ENCODE measurements at regions not wholly inside any gene's neighbourhood (a gene's known extent, or its start where the extent isn't known, plus 50 kb on each side); places are given as distances from the start of the nearest gene placed in this dataset.
"Not testable (repeated sequence)": the region's sequence is repeated elsewhere in the genome, so short reads cannot be mapped to it uniquely, and the experiment has no call there.

DNA sequence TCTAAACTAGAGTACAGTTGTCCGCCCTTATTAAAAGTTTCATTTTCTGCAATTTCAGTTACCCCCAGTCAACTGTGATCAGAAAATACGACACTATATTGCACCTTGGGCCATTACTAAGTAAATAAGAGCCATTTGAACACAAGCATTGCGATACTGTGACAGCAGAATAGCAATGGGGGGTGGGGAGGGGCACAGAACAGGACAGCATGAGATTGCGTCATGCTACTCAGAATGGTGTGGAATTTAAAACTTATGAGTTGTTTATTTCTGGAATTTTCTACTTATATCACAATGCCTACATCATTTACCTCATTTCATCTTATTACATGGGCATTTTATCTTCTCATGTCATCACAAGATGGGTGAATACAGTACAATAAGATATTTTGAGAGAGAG lies 166.3 kb downstream of the MANEA start:
- Histone ChIP-seq H3K27me3 (ENCODE audit: insufficient read depth, low read length, poor library complexity, severe bottlenecking) (no peaks in the 10 kb centered on the region), H3K9me3 (ENCODE audit: low read length) (no peaks in the 10 kb centered on the region), H3K4me3 (ENCODE audit: low read length) (no peak overlapping the region), H3K4me1 (ENCODE audit: insufficient read depth, low read length) (no peaks in the 10 kb centered on the region), H3K27ac (ENCODE audit: low read depth, low read length) (no peak overlapping the region), H3K36me3 (ENCODE audit: insufficient read depth, low read length) (no peaks in the 10 kb centered on the region)
- CTCF ChIA-PET, result no interaction called here
- POLR2A ChIA-PET, result no interaction called here
- Mint-ChIP-seq H3K9me3 (no peaks in the 10 kb centered on the region), H3K27ac (no peak overlapping the region), H3K4me1 (no peaks in the 10 kb centered on the region), H3K4me3 (no peak overlapping the region), H3K27me3 (no peaks in the 10 kb centered on the region), H3K36me3 (no peaks in the 10 kb centered on the region)
- DNase-seq, result no peak

DNA sequence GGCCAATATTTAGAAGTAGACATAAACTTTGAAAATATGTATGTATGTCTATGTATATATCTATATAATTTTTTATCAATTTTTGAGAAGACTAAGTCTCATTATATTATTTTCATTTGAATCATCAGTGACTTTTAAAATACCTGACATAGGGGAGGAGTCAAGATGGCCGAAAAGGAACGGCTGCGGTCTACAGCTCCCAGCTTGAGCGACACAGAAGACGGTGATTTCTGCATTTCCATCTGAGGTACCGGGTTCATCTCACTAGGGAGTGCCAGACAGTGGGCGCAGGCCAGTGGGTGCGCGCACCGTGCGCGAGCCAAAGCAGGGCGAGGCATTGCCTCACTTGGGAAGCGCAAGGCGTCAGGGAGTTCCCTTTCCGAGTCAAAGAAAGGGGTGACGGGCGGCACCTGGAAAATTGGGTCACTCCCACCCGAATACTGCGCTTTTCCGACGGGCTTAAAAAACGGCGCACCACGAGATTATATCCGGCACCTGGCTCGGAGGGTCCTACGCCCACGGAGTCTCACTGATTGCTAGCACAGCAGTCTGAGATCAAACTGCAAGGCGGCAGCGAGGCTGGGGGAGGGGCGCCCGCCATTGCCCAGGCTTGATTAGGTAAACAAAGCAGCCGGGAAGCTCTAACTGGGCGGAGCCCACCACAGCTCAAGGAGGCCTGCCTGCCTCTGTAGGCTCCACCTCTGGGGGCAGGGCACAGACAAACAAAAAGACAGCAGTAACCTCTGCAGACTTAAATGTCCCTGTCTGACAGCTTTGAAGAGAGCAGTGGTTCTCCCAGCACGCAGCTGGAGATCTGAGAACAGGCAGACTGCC lies 181.1 kb downstream of the MANEA start:
- H3K27me3 ChIP-seq (ENCODE audit: insufficient read depth, low read length, poor library complexity, severe bottlenecking); H3K27me3 Mint-ChIP-seq; POLR2A ChIA-PET; H3K36me3 Mint-ChIP-seq; H3K4me3 ChIP-seq (ENCODE audit: low read length); H3K4me1 ChIP-seq (ENCODE audit: insufficient read depth, low read length); H3K27ac Mint-ChIP-seq; H3K9me3 Mint-ChIP-seq; CTCF ChIA-PET; H3K4me3 Mint-ChIP-seq; DNase-seq; H3K9me3 ChIP-seq (ENCODE audit: low read length); H3K4me1 Mint-ChIP-seq; H3K36me3 ChIP-seq (ENCODE audit: insufficient read depth, low read length); H3K27ac ChIP-seq (ENCODE audit: low read depth, low read length): not testable (repeated sequence)

DNA sequence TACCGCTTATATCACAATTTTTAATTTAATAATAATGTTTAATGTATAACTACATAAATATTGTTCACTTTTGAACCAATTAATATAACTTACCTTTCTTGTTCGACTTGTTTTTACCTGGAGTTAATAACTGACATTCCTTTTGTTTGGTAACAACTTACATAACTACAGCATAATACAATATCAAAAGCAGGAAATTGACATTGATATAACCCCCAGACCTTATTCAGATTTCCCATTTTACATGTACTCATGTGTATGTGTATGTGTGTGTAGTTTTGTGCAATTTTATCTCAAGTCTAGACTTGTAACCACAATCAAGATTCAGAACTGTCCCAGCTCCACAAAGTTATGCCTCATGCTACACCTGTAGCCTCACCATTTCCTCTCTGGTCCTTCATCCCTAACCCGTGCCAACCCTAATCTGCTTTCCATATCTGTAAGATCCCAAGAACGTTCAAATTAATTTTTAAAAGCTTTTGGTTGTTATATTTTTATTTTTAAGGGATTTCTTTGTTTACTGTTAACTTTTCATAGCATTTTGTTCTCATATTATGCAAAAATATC lies 190.6 kb downstream of the MANEA start:
- Mint-ChIP-seq H3K27me3 (no peaks in the 10 kb centered on the region), H3K4me3 (no peak overlapping the region), H3K27ac (no peak overlapping the region), H3K4me1 (no peaks in the 10 kb centered on the region), H3K9me3 (peaks cover 0 to 4% (median 0%) of the 10 kb centered on the region in 5 donors), H3K36me3 (no peaks in the 10 kb centered on the region)
- Histone ChIP-seq H3K36me3 (ENCODE audit: insufficient read depth, low read length) (no peaks in the 10 kb centered on the region), H3K27ac (ENCODE audit: low read depth, low read length) (no peak overlapping the region), H3K4me1 (ENCODE audit: insufficient read depth, low read length) (no peaks in the 10 kb centered on the region), H3K4me3 (ENCODE audit: low read length) (no peak overlapping the region), H3K27me3 (ENCODE audit: insufficient read depth, low read length, poor library complexity, severe bottlenecking) (no peaks in the 10 kb centered on the region), H3K9me3 (ENCODE audit: low read length) (no peaks in the 10 kb centered on the region)
- DNase-seq, result no peak
- ChIA-PET POLR2A (no interaction called here), CTCF (no interaction called here)

DNA sequence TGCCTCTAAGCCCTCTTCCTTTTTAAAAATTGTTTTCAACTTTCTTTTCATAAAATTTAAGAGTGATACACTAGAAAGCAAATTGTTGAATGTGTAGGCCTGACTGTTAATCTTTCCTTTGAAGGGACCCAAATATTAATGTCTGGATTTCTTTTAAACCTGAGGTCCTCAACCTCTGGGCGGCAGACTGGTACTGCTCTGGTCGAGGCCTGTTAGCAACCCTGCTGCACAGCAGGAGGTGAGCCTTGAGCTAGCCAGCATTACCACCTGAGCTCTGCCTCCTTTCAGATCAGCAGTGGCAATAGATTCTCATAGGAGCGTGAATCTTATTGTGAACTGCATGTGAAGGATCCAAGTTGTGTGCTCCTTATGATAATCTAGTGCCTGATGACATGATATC lies 191.2 kb downstream of the MANEA start:
- H3K4me1 ChIP-seq (ENCODE audit: insufficient read depth, low read length), result no peaks in the 10 kb centered on the region
- H3K27ac ChIP-seq (ENCODE audit: low read depth, low read length), result no peak overlapping the region
- H3K36me3 Mint-ChIP-seq, result no peaks in the 10 kb centered on the region
- ChIA-PET POLR2A (no interaction called here), CTCF (no interaction called here)
- no peaks in the 10 kb centered on the region for H3K4me1 Mint-ChIP-seq
- H3K9me3 ChIP-seq (ENCODE audit: low read length), result no peaks in the 10 kb centered on the region
- no peaks in the 10 kb centered on the region for H3K36me3 ChIP-seq (ENCODE audit: insufficient read depth, low read length)
- peaks cover 0 to 4% (median 0%) of the 10 kb centered on the region in 5 donors for H3K9me3 Mint-ChIP-seq
- no peaks in the 10 kb centered on the region for H3K27me3 ChIP-seq (ENCODE audit: insufficient read depth, low read length, poor library complexity, severe bottlenecking)
- H3K4me3 Mint-ChIP-seq, result no peak overlapping the region
- no peaks in the 10 kb centered on the region for H3K27me3 Mint-ChIP-seq
- no peak for DNase-seq
- H3K4me3 ChIP-seq (ENCODE audit: low read length), result no peak overlapping the region
- no peak overlapping the region for H3K27ac Mint-ChIP-seq

DNA sequence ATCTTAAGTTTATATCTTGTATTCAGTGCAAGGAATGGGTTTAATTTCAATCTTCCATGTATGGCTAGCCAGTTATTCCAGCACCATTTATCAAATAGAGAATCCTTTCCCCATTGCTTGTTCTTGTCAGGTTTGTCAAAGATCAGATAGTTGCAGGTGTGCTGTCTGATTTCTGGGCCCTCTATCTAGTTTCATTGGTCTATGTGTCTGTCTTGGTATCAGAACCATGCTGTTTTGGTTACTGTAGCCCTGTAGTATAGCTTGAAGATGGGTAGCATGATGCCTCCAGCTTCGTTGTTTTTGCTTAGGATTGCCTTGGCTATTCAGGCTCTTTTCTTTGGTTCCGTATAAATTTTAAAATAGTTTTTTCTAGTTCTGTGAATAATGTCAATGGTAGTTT lies 200.0 kb downstream of the MANEA start:
- H3K27me3 Mint-ChIP-seq, result no peaks in the 10 kb centered on the region
- Histone ChIP-seq H3K4me1 (ENCODE audit: insufficient read depth, low read length) (no peaks in the 10 kb centered on the region), H3K9me3 (ENCODE audit: low read length) (no peaks in the 10 kb centered on the region), H3K4me3 (ENCODE audit: low read length) (no peak overlapping the region), H3K27me3 (ENCODE audit: insufficient read depth, low read length, poor library complexity, severe bottlenecking) (no peaks in the 10 kb centered on the region), H3K36me3 (ENCODE audit: insufficient read depth, low read length) (no peaks in the 10 kb centered on the region), H3K27ac (ENCODE audit: low read depth, low read length) (no peak overlapping the region)
- POLR2A ChIA-PET, result no interaction called here
- no peak for DNase-seq
- no peak overlapping the region for H3K27ac Mint-ChIP-seq
- H3K4me3 Mint-ChIP-seq, result no peak overlapping the region
- CTCF ChIA-PET, result no interaction called here
- H3K36me3 Mint-ChIP-seq, result no peaks in the 10 kb centered on the region
- peaks cover 0 to 2% (median 0%) of the 10 kb centered on the region in 5 donors for H3K9me3 Mint-ChIP-seq
- H3K4me1 Mint-ChIP-seq, result no peaks in the 10 kb centered on the region

DNA sequence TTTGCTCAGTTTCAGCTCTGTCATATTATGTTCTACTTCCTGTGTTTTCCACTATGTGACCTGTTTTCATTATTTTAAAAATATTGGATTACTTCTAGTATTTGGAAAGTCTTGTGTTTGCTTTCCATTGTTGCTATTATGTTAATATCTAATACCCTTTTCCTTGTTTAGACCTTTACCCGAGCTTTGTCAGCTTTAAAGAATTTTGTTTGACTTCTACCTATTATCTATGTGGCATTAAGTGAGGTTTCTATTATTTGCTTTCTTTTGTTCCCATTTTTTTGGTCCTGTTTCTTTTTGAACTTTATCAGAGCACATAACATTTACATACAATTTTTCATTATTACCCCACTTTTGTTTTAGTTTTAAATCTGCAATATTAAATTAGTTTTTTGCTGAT lies 202.7 kb downstream of the MANEA start:
- Histone ChIP-seq H3K27me3 (ENCODE audit: insufficient read depth, low read length, poor library complexity, severe bottlenecking) (no peaks in the 10 kb centered on the region), H3K36me3 (ENCODE audit: insufficient read depth, low read length) (no peaks in the 10 kb centered on the region), H3K9me3 (ENCODE audit: low read length) (no peaks in the 10 kb centered on the region), H3K27ac (ENCODE audit: low read depth, low read length) (no peak overlapping the region), H3K4me3 (ENCODE audit: low read length) (no peak overlapping the region), H3K4me1 (ENCODE audit: insufficient read depth, low read length) (no peaks in the 10 kb centered on the region)
- Mint-ChIP-seq H3K36me3 (no peaks in the 10 kb centered on the region), H3K27me3 (no peaks in the 10 kb centered on the region), H3K9me3 (peaks cover 0 to 2% (median 0%) of the 10 kb centered on the region in 5 donors), H3K4me3 (no peak overlapping the region), H3K27ac (no peak overlapping the region), H3K4me1 (no peaks in the 10 kb centered on the region)
- CTCF ChIA-PET, result no interaction called here
- no peak for DNase-seq
- POLR2A ChIA-PET, result no interaction called here

DNA sequence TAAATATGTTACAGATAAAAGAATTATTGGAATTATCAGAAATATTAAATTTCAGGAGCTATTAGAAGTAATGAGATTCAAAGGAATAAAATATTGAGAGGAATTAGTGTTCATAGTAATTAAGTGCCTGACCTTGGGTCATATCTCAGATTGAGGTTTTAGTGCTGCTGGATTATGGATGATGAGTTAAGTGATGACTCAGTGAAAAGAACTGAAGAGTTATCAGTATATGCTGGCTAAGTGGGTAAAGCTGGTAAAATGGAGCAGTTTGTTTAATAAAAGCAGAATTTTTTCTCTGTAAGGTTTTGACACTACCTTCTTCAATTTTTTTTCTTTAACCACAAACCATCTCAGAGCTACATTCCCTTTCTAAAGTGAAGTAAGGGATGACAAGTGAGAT lies 206.7 kb downstream of the MANEA start:
- Mint-ChIP-seq H3K36me3 (no peaks in the 10 kb centered on the region), H3K27me3 (no peaks in the 10 kb centered on the region), H3K4me3 (no peak overlapping the region), H3K9me3 (peaks cover 0 to 5% (median 0%) of the 10 kb centered on the region in 5 donors), H3K27ac (no peak overlapping the region), H3K4me1 (no peaks in the 10 kb centered on the region)
- Histone ChIP-seq H3K27ac (ENCODE audit: low read depth, low read length) (no peak overlapping the region), H3K4me1 (ENCODE audit: insufficient read depth, low read length) (no peaks in the 10 kb centered on the region), H3K9me3 (ENCODE audit: low read length) (no peaks in the 10 kb centered on the region), H3K27me3 (ENCODE audit: insufficient read depth, low read length, poor library complexity, severe bottlenecking) (no peaks in the 10 kb centered on the region), H3K4me3 (ENCODE audit: low read length) (no peak overlapping the region), H3K36me3 (ENCODE audit: insufficient read depth, low read length) (no peaks in the 10 kb centered on the region)
- ChIA-PET CTCF (no interaction called here), POLR2A (no interaction called here)
- DNase-seq, result no peak

DNA sequence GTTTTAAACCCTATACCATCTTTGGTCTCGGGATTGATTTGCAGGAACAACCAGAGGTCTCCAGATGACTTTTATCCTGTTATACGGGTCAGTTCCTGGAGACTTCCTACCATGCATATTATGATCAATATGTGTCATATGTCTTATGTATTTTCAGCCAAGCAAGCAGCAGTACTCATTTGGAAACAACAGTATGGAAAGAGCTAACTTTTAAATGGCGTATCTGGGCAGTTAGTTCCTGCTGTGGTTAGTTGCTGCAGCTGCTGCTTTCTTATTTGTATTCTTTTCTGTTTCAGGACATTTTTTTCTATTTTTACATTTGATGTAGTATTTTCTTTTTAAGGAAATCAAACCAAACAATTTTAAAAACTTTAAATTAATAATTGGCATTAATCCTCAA lies 207.5 kb downstream of the MANEA start:
- Histone ChIP-seq H3K36me3 (ENCODE audit: insufficient read depth, low read length) (no peaks in the 10 kb centered on the region), H3K27ac (ENCODE audit: low read depth, low read length) (no peak overlapping the region), H3K4me1 (ENCODE audit: insufficient read depth, low read length) (no peaks in the 10 kb centered on the region), H3K27me3 (ENCODE audit: insufficient read depth, low read length, poor library complexity, severe bottlenecking) (no peaks in the 10 kb centered on the region), H3K9me3 (ENCODE audit: low read length) (no peaks in the 10 kb centered on the region), H3K4me3 (ENCODE audit: low read length) (no peak overlapping the region)
- peaks cover 0 to 5% (median 0%) of the 10 kb centered on the region in 5 donors for H3K9me3 Mint-ChIP-seq
- no peaks in the 10 kb centered on the region for H3K27me3 Mint-ChIP-seq
- no peak for DNase-seq
- H3K4me3 Mint-ChIP-seq, result no peak overlapping the region
- H3K36me3 Mint-ChIP-seq, result no peaks in the 10 kb centered on the region
- ChIA-PET POLR2A (no interaction called here), CTCF (no interaction called here)
- no peaks in the 10 kb centered on the region for H3K4me1 Mint-ChIP-seq
- no peak overlapping the region for H3K27ac Mint-ChIP-seq

Data from CD8-positive, alpha-beta memory T cell (primary cell).